GM21717 (cell line): ENCODE measurements at regions not wholly inside any gene's neighbourhood (a gene's known extent, or its start where the extent isn't known, plus 50 kb on each side); places are given as distances from the start of the nearest gene placed in this dataset.
A peak's percentile ranks its signal among the peaks of the same experiment; 100 is the strongest.

Source experiments
- ATAC-seq: cut with Tn5 transposase; IDR thresholded peaks from one replicate; pipeline ENCODE4 v1.9.1; 2021; ENCODE audit warnings: mild to moderate bottlenecking, moderate library complexity; ENCODE audit not compliant: unreplicated experiment

DNA sequence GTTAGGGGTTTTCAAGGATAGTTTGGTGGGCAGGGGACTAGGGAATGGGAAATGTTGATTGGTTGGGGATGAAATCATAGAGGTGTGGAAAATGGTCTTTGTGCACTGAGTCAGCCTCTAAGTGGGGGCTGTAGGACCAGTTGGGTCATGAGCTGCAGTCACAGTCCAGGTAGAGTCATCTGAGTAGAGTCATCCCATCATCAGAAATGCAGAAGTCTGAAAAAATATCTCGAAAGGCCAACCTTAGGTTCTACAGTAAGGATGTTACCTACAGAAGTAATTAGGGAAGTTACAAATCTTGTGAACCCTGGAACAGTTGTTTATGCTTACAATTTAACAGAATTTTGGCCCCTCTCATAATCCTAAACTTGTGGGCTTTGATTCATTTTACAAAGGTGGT, 63.4 kb upstream of the AP1S2 start:
- ATAC-seq: no peak

GRCh38 chrX:15916704-15917084, 62.1 kb upstream of the AP1S2 start:
- ATAC-seq: no peak

- ATAC-seq: no peak
These were observed 61.5 kb upstream of the AP1S2 start for GRCh38 chrX:15915959-15916703.

GRCh38 chrX:15914486-15914885, 59.9 kb upstream of the AP1S2 start:
- ATAC-seq: no peak

DNA sequence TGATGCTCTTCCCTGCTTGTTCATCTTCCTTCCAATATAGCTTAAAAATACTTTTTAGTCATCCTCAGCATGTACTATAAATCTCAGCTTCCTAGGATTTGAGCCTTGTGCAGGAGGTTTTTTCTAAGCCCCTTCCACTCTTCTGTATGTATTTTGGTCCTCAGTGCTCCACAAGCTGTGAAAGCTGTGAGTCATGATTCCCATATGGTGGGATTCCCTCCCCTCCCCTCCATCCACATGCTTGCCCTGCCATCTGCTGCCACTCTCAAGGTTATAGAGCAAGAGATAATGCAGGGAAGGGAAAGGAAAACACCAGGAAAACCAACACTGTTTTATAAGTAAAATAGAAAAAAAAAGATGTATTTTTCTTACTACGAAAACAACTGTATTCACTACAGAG, 58.5 kb upstream of the AP1S2 start:
- ATAC-seq: no peak

DNA sequence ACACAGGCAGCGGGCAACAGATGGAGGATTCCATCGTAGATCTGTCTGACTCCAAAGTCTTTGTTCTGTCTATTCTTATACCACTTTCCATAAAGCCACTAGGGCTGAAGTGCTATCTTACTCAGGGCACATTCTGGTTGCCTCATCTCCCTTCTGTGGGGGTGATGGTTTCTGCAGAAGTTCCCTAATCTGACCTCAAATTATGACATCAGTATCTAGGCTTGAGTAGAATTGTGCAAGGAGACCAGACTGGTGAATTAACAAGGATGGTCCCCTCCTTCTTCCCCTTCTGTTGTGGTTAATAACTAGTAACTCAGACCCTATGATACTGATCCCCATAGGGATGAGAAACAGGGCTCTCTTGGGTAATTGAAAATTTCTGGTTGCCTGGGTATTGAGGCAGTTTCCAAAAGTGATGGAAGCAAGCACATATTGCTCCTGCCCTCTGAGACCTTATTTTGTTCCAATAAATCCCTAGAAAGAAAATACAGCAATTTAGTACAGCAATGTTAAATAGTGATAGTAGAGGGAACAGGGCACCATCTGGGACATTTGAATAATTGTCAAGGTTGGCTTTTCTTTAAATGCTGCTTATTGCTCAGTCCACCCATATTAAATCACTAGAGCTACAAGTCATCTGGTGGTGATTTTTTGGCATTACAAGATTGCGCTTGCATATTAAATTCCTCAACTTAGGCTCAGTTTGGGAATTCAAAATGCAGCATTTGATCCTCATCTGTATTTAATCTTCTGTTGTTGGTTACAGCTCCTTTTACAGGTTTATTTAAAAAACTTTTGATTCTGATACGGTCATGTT, 57.3 kb upstream of the AP1S2 start:
- ATAC-seq: peak; percentile 84

- no peak for ATAC-seq
These were observed 55.0 kb upstream of the AP1S2 start for GRCh38 chrX:15909605-15910004.

DNA sequence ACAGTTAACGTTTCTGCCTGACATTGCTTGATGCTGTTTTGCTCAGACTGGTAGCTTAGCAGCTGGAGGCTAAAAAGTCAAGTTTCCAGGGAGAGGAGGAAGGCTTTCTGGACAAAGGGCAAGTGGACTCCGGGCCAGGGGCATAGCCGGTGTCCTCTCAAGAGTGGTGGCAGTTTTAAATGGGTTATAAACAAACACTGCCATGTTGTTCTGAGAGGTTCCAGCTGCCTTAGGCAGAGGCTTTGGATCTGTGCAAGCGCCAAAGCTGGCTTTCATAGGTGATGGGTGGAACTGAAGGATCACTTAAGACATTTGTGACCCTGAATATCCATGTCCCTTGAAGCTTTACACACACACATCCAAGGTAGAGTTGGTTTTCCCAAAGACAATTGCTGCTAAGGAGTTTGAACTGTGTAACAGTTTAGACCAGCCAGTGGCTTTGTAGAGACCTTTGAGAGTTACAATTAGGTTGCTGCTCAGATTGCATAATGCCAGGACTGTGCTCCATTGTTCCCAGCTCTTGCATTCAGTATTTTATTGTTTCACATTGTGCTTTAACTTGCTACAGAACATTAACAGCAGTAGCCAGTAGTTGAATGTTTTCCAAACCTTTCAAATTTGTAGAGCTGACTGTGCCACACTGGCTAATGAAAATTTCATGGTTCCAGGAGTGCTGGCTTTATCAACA, 54.1 kb upstream of the AP1S2 start:
- no peak for ATAC-seq

GRCh38 chrX:15906041-15906943, 51.7 kb upstream of the AP1S2 start:
- ATAC-seq: no peak
